H1 (cell line): ENCODE measurements at regions not wholly inside any gene's neighbourhood (a gene's known extent, or its start where the extent isn't known, plus 50 kb on each side); places are given as distances from the start of the nearest gene placed in this dataset.

ENCODE experiments used
- CTCF ChIA-PET: fragments of 300-600 bp; sonication (Branson Sonifier 250); formaldehyde crosslinking; loops from one replicate; lab custom pipeline; 2021; ENCODE audit not compliant: partially characterized antibody; lab: Charles Lee
- POLR2A ChIA-PET: fragments of 300-600 bp; sonication (Branson Sonifier 250); formaldehyde crosslinking; loops from one replicate; lab custom pipeline; 2021; ENCODE audit warnings: inconsistent platforms; ENCODE audit not compliant: partially characterized antibody; lab: Charles Lee
- DNase-seq, 2 experiments: peaks; one replicate each; pipeline versions ENCODE4 v3.0.0 to v3.0.0-alpha.2; 2010 to 2022; ENCODE audit warnings: low spot score in 2 of 2, low read depth in 1 of 2, mixed read lengths in 1 of 2
- FAIRE-seq: peaks from 2 replicates; lab custom pipeline; 2011; peaks lifted over from hg19 to GRCh38; lab: Jason Lieb, UNC
- H2AFZ ChIP-seq: 2 replicates; pipeline ENCODE4 v1.8.1; 2012; ENCODE audit warnings: low read length, inconsistent platforms
- H2AK5ac ChIP-seq: 2 replicates; pipeline ENCODE4 v1.6.1; 2013; ENCODE audit warnings: low read depth, low read length
- H2BK120ac ChIP-seq: replicated peaks from 2 replicates; pipeline ENCODE3; 2013; ENCODE audit warnings: low read depth, low read length, inconsistent platforms
- H2BK12ac ChIP-seq: 2 replicates; pipeline ENCODE4 v1.6.1; 2013; ENCODE audit warnings: low read depth, low read length
- H2BK15ac ChIP-seq: 2 replicates; pipeline ENCODE4 v1.6.1; 2013; ENCODE audit warnings: low read length
- H2BK20ac ChIP-seq: 2 replicates; pipeline ENCODE4 v1.6.1; 2013; ENCODE audit warnings: low read length
- H2BK5ac ChIP-seq: 2 replicates; pipeline ENCODE4 v1.6.1; 2013; ENCODE audit warnings: low read depth, low read length
- H3K14ac ChIP-seq: 2 replicates; pipeline ENCODE4 v1.6.1; 2013; ENCODE audit warnings: inconsistent platforms; ENCODE audit not compliant: insufficient read length
- H3K18ac ChIP-seq: 2 replicates; pipeline ENCODE4 v1.6.1; 2013; ENCODE audit warnings: low read length; ENCODE audit errors: extremely low read depth
- H3K23ac ChIP-seq: 2 replicates; pipeline ENCODE4 v1.6.1; 2013; ENCODE audit warnings: inconsistent platforms; ENCODE audit not compliant: insufficient read length
- H3K23me2 ChIP-seq: 2 replicates; pipeline ENCODE4 v1.6.1; 2013; ENCODE audit warnings: low read depth, low read length
- H3K27ac ChIP-seq: 2 replicates; pipeline ENCODE4 v1.6.1; 2011; ENCODE audit warnings: low read depth, low read length, inconsistent platforms
- H3K27me3 ChIP-seq, 4 experiments: replicated peaks in 1 of 4; 1 replicate in 1 of 4; 2 replicates in 3 of 4; pipeline versions ENCODE4 v1.6.1 to v1.8.1; 2011 to 2013; ENCODE audit warnings: low read length in 3 of 4, mild to moderate bottlenecking in 3 of 4, inconsistent platforms in 2 of 4, mixed read lengths in 2 of 4, moderate library complexity in 1 of 4; ENCODE audit not compliant: control insufficient read depth in 3 of 4, insufficient read depth in 3 of 4; ENCODE audit errors: extremely low read depth in 1 of 4
- H3K36me3 ChIP-seq, 4 experiments: 2 replicates each; pipeline versions ENCODE4 v1.6.1 to v1.8.1; 2011 to 2013; ENCODE audit warnings: mild to moderate bottlenecking in 4 of 4, low read length in 3 of 4, moderate library complexity in 2 of 4, control low read depth in 1 of 4, inconsistent platforms in 1 of 4; ENCODE audit not compliant: insufficient read depth in 4 of 4, control insufficient read depth in 2 of 4
- H3K4ac ChIP-seq: replicated peaks from 2 replicates; pipeline ENCODE3; 2013; ENCODE audit warnings: low read length, low read depth, mixed read lengths, inconsistent platforms; ENCODE audit not compliant: insufficient read length
- H3K4me1 ChIP-seq, 4 experiments: replicated peaks in 1 of 4; 1 replicate in 1 of 4; 2 replicates in 3 of 4; pipeline versions ENCODE4 v1.6.1 to v1.8.1; 2011 to 2013; ENCODE audit warnings: low read length in 3 of 4, inconsistent platforms in 2 of 4, mixed read lengths in 1 of 4; ENCODE audit not compliant: insufficient read depth in 4 of 4, control insufficient read depth in 3 of 4
- H3K4me2 ChIP-seq, 2 experiments: 2 replicates each; pipeline versions ENCODE4 v1.6.1 to v1.8.1; 2011 to 2013; ENCODE audit warnings: low read depth in 2 of 2, low read length in 2 of 2, control low read depth in 1 of 2, inconsistent platforms in 1 of 2, mild to moderate bottlenecking in 1 of 2; ENCODE audit not compliant: insufficient read depth in 1 of 2
- H3K4me3 ChIP-seq, 4 experiments: fragments of 200-600, 300-600 bp in 1 of 4; sonication (generic), shearing (Covaris generic), sonication (Bioruptor Twin) in 1 of 4; 2 replicates each; pipeline versions ENCODE4 v1.5.1 to v1.8.1; 2011 to 2016; ENCODE audit warnings: low read length in 4 of 4, low read depth in 3 of 4, control low read depth in 2 of 4, inconsistent platforms in 2 of 4, mild to moderate bottlenecking in 2 of 4, mixed read lengths in 1 of 4, moderate library complexity in 1 of 4; ENCODE audit not compliant: insufficient read depth in 2 of 4; ENCODE audit errors: extremely low read depth in 1 of 4
- H3K56ac ChIP-seq: replicated peaks from 2 replicates; pipeline ENCODE3; 2013; ENCODE audit warnings: low read depth, mild to moderate bottlenecking, mixed read lengths, low read length, inconsistent platforms; ENCODE audit not compliant: insufficient read length
- H3K79me1 ChIP-seq: 2 replicates; pipeline ENCODE4 v1.6.1; 2013; ENCODE audit warnings: low read depth, low read length, control low read depth
- H3K79me2 ChIP-seq, 2 experiments: 2 replicates each; pipeline versions ENCODE4 v1.6.1 to v1.8.1; 2012 to 2013; ENCODE audit warnings: low read length in 2 of 2, mild to moderate bottlenecking in 2 of 2, inconsistent platforms in 1 of 2; ENCODE audit not compliant: insufficient read depth in 2 of 2, control insufficient read depth in 1 of 2
- H3K9ac ChIP-seq, 4 experiments: replicated peaks in 1 of 4; 1 replicate in 1 of 4; 2 replicates in 3 of 4; pipeline versions ENCODE4 v1.6.1 to v1.8.1; 2011 to 2013; ENCODE audit warnings: low read depth in 3 of 4, low read length in 3 of 4, control low read depth in 2 of 4, mild to moderate bottlenecking in 2 of 4, moderate library complexity in 2 of 4, inconsistent platforms in 1 of 4; ENCODE audit errors: extremely low read depth in 1 of 4
- H3K9me3 ChIP-seq, 2 experiments: 2 replicates each; pipeline versions ENCODE4 v1.6.1 to v1.8.1; 2012 to 2013; ENCODE audit warnings: mild to moderate bottlenecking in 2 of 2, moderate library complexity in 2 of 2, control low read depth in 1 of 2, inconsistent platforms in 1 of 2, low read depth in 1 of 2, low read length in 1 of 2, mixed read lengths in 1 of 2; ENCODE audit not compliant: insufficient read depth in 2 of 2
- H4K20me1 ChIP-seq, 2 experiments: replicated peaks in 1 of 2; 2 replicates each; pipeline versions ENCODE3 to v1.8.1; 2011 to 2013; ENCODE audit warnings: inconsistent platforms in 2 of 2, low read length in 2 of 2, mild to moderate bottlenecking in 1 of 2; ENCODE audit not compliant: insufficient read depth in 2 of 2, control insufficient read depth in 1 of 2
- H4K5ac ChIP-seq: 2 replicates; pipeline ENCODE4 v1.6.1; 2013; ENCODE audit warnings: low read length, low read depth, mixed read lengths, inconsistent platforms; ENCODE audit not compliant: insufficient read length
- H4K8ac ChIP-seq: 2 replicates; pipeline ENCODE4 v1.8.0; 2013; ENCODE audit warnings: mild to moderate bottlenecking, moderate library complexity, low read length, inconsistent platforms; ENCODE audit not compliant: insufficient read depth; ENCODE audit errors: extremely low read depth
- H4K91ac ChIP-seq: replicated peaks from 2 replicates; pipeline ENCODE3; 2013; ENCODE audit warnings: low read length, mixed read lengths, inconsistent platforms; ENCODE audit not compliant: insufficient read length
- POLR2AphosphoS5 ChIP-seq: IDR thresholded peaks from 2 replicates; pipeline ENCODE4 v1.6.1; 2011; ENCODE audit warnings: low read depth, low read length
- WGBS, 2 experiments: shearing (Covaris generic) in 1 of 2; methylation state at CpG; one replicate each; pipeline versions ENCODE4 v1.1.6 to v1.1.7; 2013 to 2015; ENCODE audit warnings: low lambda C conversion rate in 2 of 2, mixed read lengths in 2 of 2, inconsistent platforms in 1 of 2, low coverage in 1 of 2, missing lambda C conversion rate in 1 of 2; ENCODE audit not compliant: insufficient replicate concordance in 2 of 2, insufficient coverage in 1 of 2, insufficient read length in 1 of 2; ENCODE audit errors: extremely low coverage in 1 of 2, missing lambda C conversion rate in 1 of 2; 5-methylcytosine and 5-hydroxymethylcytosine counted together

DNA sequence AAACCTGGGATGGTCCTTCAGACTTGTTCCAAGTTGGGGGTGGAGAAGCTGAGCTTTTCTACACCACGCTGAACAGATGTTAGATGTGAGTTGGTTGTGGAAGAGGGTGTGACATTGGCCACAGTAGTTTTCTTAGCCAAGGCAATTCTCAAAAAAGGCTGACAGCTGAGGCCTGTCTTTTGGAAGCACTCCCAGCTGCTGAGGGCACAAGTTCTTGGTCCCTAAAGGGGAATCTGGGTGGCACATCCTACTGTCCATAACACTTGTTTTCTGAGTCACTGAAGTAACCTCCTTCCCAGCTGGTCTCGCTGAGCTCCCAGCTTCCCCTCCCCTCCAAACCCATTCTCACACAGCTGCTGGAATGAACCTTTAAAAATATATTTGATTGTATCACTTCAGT, 375.7 kb upstream of the KIRREL3 start:
- ChIA-PET CTCF (interaction anchor here (0.7 to 1.2 kb wide), 3 partner anchors 8 to 31 kb away, joined by 3 to 4 read pairs (median 4); no protein-coding TSS in a partner anchor), POLR2A (no interaction called here)
- no peaks in the 10 kb centered on the region for H3K36me3 ChIP-seq
- FAIRE-seq (no peak), DNase-seq (no peak)
- no peaks in the 10 kb centered on the region for H4K20me1 ChIP-seq
- 88% methylated on average over 2 of the region's 2 CpGs; no CpG with 5 or more reads in 1 of the 2 experiments for WGBS, 2 experiments
- no peak overlapping the region for H3K4me2 ChIP-seq
- H2BK15ac ChIP-seq, result no peak overlapping the region
- no peak overlapping the region for H3K27ac ChIP-seq
- no peak overlapping the region for H2AFZ ChIP-seq
- H3K23me2 ChIP-seq, result no peaks in the 10 kb centered on the region
- H2BK5ac ChIP-seq, result no peak overlapping the region
- no peak overlapping the region for H3K14ac ChIP-seq
- H2BK120ac ChIP-seq, result no peak overlapping the region
- H4K5ac ChIP-seq, result no peak overlapping the region
- no peaks in the 10 kb centered on the region for H3K27me3 ChIP-seq
- no peak overlapping the region for H3K4me3 ChIP-seq
- no peaks in the 10 kb centered on the region for H3K79me2 ChIP-seq
- H3K56ac ChIP-seq, result no peak overlapping the region
- no peak for TF ChIP-seq POLR2AphosphoS5
- H3K9ac ChIP-seq, result no peak overlapping the region
- no peak overlapping the region for H4K91ac ChIP-seq
- H2AK5ac ChIP-seq, result no peak overlapping the region
- no peak overlapping the region for H3K23ac ChIP-seq
- H2BK20ac ChIP-seq, result no peak overlapping the region
- H2BK12ac ChIP-seq, result no peak overlapping the region
- no peak overlapping the region for H3K4ac ChIP-seq
- no peaks in the 10 kb centered on the region for H3K9me3 ChIP-seq
- H3K79me1 ChIP-seq, result no peaks in the 10 kb centered on the region
- no peaks in the 10 kb centered on the region for H3K4me1 ChIP-seq
- no peak overlapping the region for H3K18ac ChIP-seq
- no peak overlapping the region for H4K8ac ChIP-seq
